ENCODE measurements at regions not wholly inside any gene's neighbourhood (a gene's known extent, or its start where the extent isn't known, plus 50 kb on each side); places are given as distances from the start of the nearest gene placed in this dataset.
"Not testable (repeated sequence)": the region's sequence is repeated elsewhere in the genome, so short reads cannot be mapped to it uniquely, and the experiment has no call there.

GRCh38 chrX:129361576-129361975, 161.7 kb downstream of the SMARCA1 start:
- H3K9me3 Mint-ChIP-seq = no peaks in the 10 kb centered on the region
- no peaks in the 10 kb centered on the region for H3K27me3 Mint-ChIP-seq
- ChIA-PET POLR2A (no interaction called here), CTCF (interaction anchor here (0.7 kb wide), 1 partner anchor 9 kb away, joined by 3 read pairs; no protein-coding TSS in a partner anchor)
- H3K27ac Mint-ChIP-seq = no peak overlapping the region
- no peaks in the 10 kb centered on the region for H3K4me1 Mint-ChIP-seq (ENCODE audit: low read depth)
- H3K36me3 Mint-ChIP-seq = no peaks in the 10 kb centered on the region
- H3K4me3 Mint-ChIP-seq = no peak overlapping the region
- no peak for DNase-seq
- intact Hi-C loops (cut with micrococcal nuclease) = no loop called here

- intact Hi-C loops (cut with micrococcal nuclease) = loop anchor here (1.0 kb wide), 1 partner anchor 42 kb away; no protein-coding TSS in a partner anchor
- peak; percentile 35 for DNase-seq
- Mint-ChIP-seq H3K4me3 (no peak overlapping the region), H3K36me3 (no peaks in the 10 kb centered on the region), H3K27me3 (no peaks in the 10 kb centered on the region), H3K27ac (no peak overlapping the region), H3K9me3 (no peaks in the 10 kb centered on the region), H3K4me1 (ENCODE audit: low read depth) (no peaks in the 10 kb centered on the region)
- POLR2A ChIA-PET = no interaction called here
- CTCF ChIA-PET = no interaction called here
Measured at GRCh38 chrX:129360175-129360574, 163.1 kb downstream of the SMARCA1 start.

GRCh38 chrX:129359269-129359668, 164.0 kb downstream of the SMARCA1 start:
- no peaks in the 10 kb centered on the region for H3K27me3 Mint-ChIP-seq
- H3K27ac Mint-ChIP-seq = no peak overlapping the region
- no peaks in the 10 kb centered on the region for H3K4me1 Mint-ChIP-seq (ENCODE audit: low read depth)
- intact Hi-C loops (cut with micrococcal nuclease) = no loop called here
- no peaks in the 10 kb centered on the region for H3K36me3 Mint-ChIP-seq
- ChIA-PET POLR2A (no interaction called here), CTCF (no interaction called here)
- no peaks in the 10 kb centered on the region for H3K9me3 Mint-ChIP-seq
- no peak overlapping the region for H3K4me3 Mint-ChIP-seq
- DNase-seq = peak; percentile 8

- POLR2A ChIA-PET; H3K27ac Mint-ChIP-seq; intact Hi-C loops (cut with micrococcal nuclease); H3K9me3 Mint-ChIP-seq; DNase-seq; H3K4me3 Mint-ChIP-seq; H3K4me1 Mint-ChIP-seq (ENCODE audit: low read depth); H3K36me3 Mint-ChIP-seq; H3K27me3 Mint-ChIP-seq; CTCF ChIA-PET: not testable (repeated sequence)
Measured at GRCh38 chrX:129357428-129357827, 165.9 kb downstream of the SMARCA1 start.

- no peak for DNase-seq
- POLR2A ChIA-PET = no interaction called here
- CTCF ChIA-PET = no interaction called here
- intact Hi-C loops (cut with micrococcal nuclease) = no loop called here
- H3K9me3 Mint-ChIP-seq = peaks cover 4% of the 10 kb centered on the region
- H3K27me3 Mint-ChIP-seq = no peaks in the 10 kb centered on the region
- no peaks in the 10 kb centered on the region for H3K4me1 Mint-ChIP-seq (ENCODE audit: low read depth)
- no peaks in the 10 kb centered on the region for H3K36me3 Mint-ChIP-seq
- H3K4me3 Mint-ChIP-seq = no peak overlapping the region
- H3K27ac Mint-ChIP-seq = no peak overlapping the region
Measured at GRCh38 chrX:129347291-129347690, 176.0 kb downstream of the SMARCA1 start.

GRCh38 chrX:129346574-129346973, 176.7 kb downstream of the SMARCA1 start:
- no peaks in the 10 kb centered on the region for H3K27me3 Mint-ChIP-seq
- CTCF ChIA-PET = no interaction called here
- H3K4me3 Mint-ChIP-seq = no peak overlapping the region
- no peak for DNase-seq
- H3K4me1 Mint-ChIP-seq (ENCODE audit: low read depth) = no peaks in the 10 kb centered on the region
- no peak overlapping the region for H3K27ac Mint-ChIP-seq
- no peaks in the 10 kb centered on the region for H3K36me3 Mint-ChIP-seq
- peaks cover 4% of the 10 kb centered on the region for H3K9me3 Mint-ChIP-seq
- intact Hi-C loops (cut with micrococcal nuclease) = no loop called here
- POLR2A ChIA-PET = no interaction called here

- H3K9me3 Mint-ChIP-seq; intact Hi-C loops (cut with micrococcal nuclease); DNase-seq; CTCF ChIA-PET; POLR2A ChIA-PET; H3K4me1 Mint-ChIP-seq (ENCODE audit: low read depth); H3K4me3 Mint-ChIP-seq; H3K27ac Mint-ChIP-seq; H3K36me3 Mint-ChIP-seq; H3K27me3 Mint-ChIP-seq: not testable (repeated sequence)
Measured at GRCh38 chrX:129337264-129337663, 186.0 kb downstream of the SMARCA1 start.

GRCh38 chrX:129323115-129323514, 200.2 kb downstream of the SMARCA1 start:
- intact Hi-C loops (cut with micrococcal nuclease) = no loop called here
- no peaks in the 10 kb centered on the region for H3K36me3 Mint-ChIP-seq
- POLR2A ChIA-PET = no interaction called here

GRCh38 chrX:129318375-129318774, 204.9 kb downstream of the SMARCA1 start:
- Mint-ChIP-seq H3K27ac (no peak overlapping the region), H3K4me3 (no peak overlapping the region), H3K27me3 (peaks cover 2% of the 10 kb centered on the region), H3K36me3 (no peaks in the 10 kb centered on the region), H3K4me1 (ENCODE audit: low read depth) (no peaks in the 10 kb centered on the region), H3K9me3 (no peaks in the 10 kb centered on the region)
- intact Hi-C loops (cut with micrococcal nuclease) = loop anchor here (1.0 kb wide), 1 partner anchor 42 kb away; no protein-coding TSS in a partner anchor
- DNase-seq = no peak
- ChIA-PET CTCF (no interaction called here), POLR2A (no interaction called here)

More at GRCh38 chrX:129323115-129323514, 200.2 kb downstream of the SMARCA1 start:
- DNase-seq = no peak
- Mint-ChIP-seq H3K4me1 (ENCODE audit: low read depth) (no peaks in the 10 kb centered on the region), H3K27me3 (peaks cover 2% of the 10 kb centered on the region), H3K9me3 (no peaks in the 10 kb centered on the region), H3K4me3 (no peak overlapping the region), H3K27ac (no peak overlapping the region)
- CTCF ChIA-PET = no interaction called here

GRCh38 chrX:129316461-129316860, 206.8 kb downstream of the SMARCA1 start:
- intact Hi-C loops (cut with micrococcal nuclease) = no loop called here
- POLR2A ChIA-PET = no interaction called here
- Mint-ChIP-seq H3K9me3 (no peaks in the 10 kb centered on the region), H3K4me1 (ENCODE audit: low read depth) (no peaks in the 10 kb centered on the region), H3K4me3 (no peak overlapping the region), H3K27me3 (peaks cover 2% of the 10 kb centered on the region), H3K27ac (no peak overlapping the region), H3K36me3 (no peaks in the 10 kb centered on the region)
- CTCF ChIA-PET = no interaction called here
- DNase-seq = no peak

- H3K36me3 Mint-ChIP-seq = no peaks in the 10 kb centered on the region
- no peaks in the 10 kb centered on the region for H3K9me3 Mint-ChIP-seq
- no peaks in the 10 kb centered on the region for H3K4me1 Mint-ChIP-seq (ENCODE audit: low read depth)
- intact Hi-C loops (cut with micrococcal nuclease) = no loop called here
- no peak overlapping the region for H3K4me3 Mint-ChIP-seq
- POLR2A ChIA-PET = no interaction called here
- no peaks in the 10 kb centered on the region for H3K27me3 Mint-ChIP-seq
- CTCF ChIA-PET = no interaction called here
- H3K27ac Mint-ChIP-seq = no peak overlapping the region
- no peak for DNase-seq
Measured at GRCh38 chrX:129310000-129310399, 213.3 kb downstream of the SMARCA1 start.

- H3K27me3 Mint-ChIP-seq = no peaks in the 10 kb centered on the region
- no peak for DNase-seq
- intact Hi-C loops (cut with micrococcal nuclease) = no loop called here
- H3K4me3 Mint-ChIP-seq = no peak overlapping the region
- POLR2A ChIA-PET = no interaction called here
- H3K36me3 Mint-ChIP-seq = no peaks in the 10 kb centered on the region
- CTCF ChIA-PET = no interaction called here
- H3K4me1 Mint-ChIP-seq (ENCODE audit: low read depth) = no peaks in the 10 kb centered on the region
- peaks cover 2% of the 10 kb centered on the region for H3K9me3 Mint-ChIP-seq
- H3K27ac Mint-ChIP-seq = no peak overlapping the region
Measured at GRCh38 chrX:129262912-129263311, 260.4 kb downstream of the SMARCA1 start.

GRCh38 chrX:129255516-129255915, 267.8 kb downstream of the SMARCA1 start:
- H3K27me3 Mint-ChIP-seq; CTCF ChIA-PET; intact Hi-C loops (cut with micrococcal nuclease); H3K4me1 Mint-ChIP-seq (ENCODE audit: low read depth); H3K4me3 Mint-ChIP-seq; H3K36me3 Mint-ChIP-seq; DNase-seq; H3K9me3 Mint-ChIP-seq; H3K27ac Mint-ChIP-seq; POLR2A ChIA-PET: not testable (repeated sequence)

- Mint-ChIP-seq H3K4me3 (no peak overlapping the region), H3K36me3 (no peaks in the 10 kb centered on the region), H3K9me3 (no peaks in the 10 kb centered on the region), H3K27me3 (no peaks in the 10 kb centered on the region), H3K4me1 (ENCODE audit: low read depth) (no peaks in the 10 kb centered on the region), H3K27ac (no peak overlapping the region)
- intact Hi-C loops (cut with micrococcal nuclease) = no loop called here
- no peak for DNase-seq
- CTCF ChIA-PET = no interaction called here
- POLR2A ChIA-PET = no interaction called here
Measured at GRCh38 chrX:129249563-129249962, 273.7 kb downstream of the SMARCA1 start.
